ENCODE measurements at regions not wholly inside any gene's neighbourhood (a gene's known extent, or its start where the extent isn't known, plus 50 kb on each side); places are given as distances from the start of the nearest gene placed in this dataset.

DNA sequence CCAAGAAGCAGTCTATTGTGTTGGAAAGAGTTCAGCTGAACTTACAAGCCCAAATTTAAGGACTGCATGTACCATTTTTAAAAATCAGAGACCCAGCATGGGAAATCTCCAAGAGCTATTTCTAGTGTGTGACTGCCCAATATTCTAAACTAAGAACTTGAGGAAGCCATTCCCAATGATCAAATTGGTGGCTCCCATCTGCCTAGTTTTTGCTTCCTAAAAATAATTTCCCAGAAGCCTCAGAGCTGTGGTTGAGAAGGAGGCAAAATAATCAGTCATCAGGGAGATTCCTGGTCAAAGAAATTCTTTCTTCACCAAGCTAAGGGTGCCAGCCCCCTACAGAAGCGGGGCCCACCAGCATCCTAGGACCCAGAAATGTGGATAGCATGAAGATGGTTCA, 176.1 kb upstream of the CDH5 start:
- no peak for TF ChIP-seq POLR2A (IDR thresholded peaks at IDR 0.05)
- TF ChIP-seq, protein P1, sequence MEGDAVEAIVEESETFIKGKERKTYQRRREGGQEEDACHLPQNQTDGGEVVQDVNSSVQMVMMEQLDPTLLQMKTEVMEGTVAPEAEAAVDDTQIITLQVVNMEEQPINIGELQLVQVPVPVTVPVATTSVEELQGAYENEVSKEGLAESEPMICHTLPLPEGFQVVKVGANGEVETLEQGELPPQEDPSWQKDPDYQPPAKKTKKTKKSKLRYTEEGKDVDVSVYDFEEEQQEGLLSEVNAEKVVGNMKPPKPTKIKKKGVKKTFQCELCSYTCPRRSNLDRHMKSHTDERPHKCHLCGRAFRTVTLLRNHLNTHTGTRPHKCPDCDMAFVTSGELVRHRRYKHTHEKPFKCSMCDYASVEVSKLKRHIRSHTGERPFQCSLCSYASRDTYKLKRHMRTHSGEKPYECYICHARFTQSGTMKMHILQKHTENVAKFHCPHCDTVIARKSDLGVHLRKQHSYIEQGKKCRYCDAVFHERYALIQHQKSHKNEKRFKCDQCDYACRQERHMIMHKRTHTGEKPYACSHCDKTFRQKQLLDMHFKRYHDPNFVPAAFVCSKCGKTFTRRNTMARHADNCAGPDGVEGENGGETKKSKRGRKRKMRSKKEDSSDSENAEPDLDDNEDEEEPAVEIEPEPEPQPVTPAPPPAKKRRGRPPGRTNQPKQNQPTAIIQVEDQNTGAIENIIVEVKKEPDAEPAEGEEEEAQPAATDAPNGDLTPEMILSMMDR (IDR thresholded peaks at IDR 0.05), result no peak

All from Peyer's patch (tissue), 4 donors.